ENCODE measurements at regions not wholly inside any gene's neighbourhood (a gene's known extent, or its start where the extent isn't known, plus 50 kb on each side); places are given as distances from the start of the nearest gene placed in this dataset.
"Not testable (repeated sequence)": the region's sequence is repeated elsewhere in the genome, so short reads cannot be mapped to it uniquely, and the experiment has no call there.

- Histone ChIP-seq H3K27me3 (no peaks in the 10 kb centered on the region), H3K4me3 (no peak overlapping the region), H3K4me1 (no peaks in the 10 kb centered on the region), H3K27ac (no peak overlapping the region), H3K36me3 (no peaks in the 10 kb centered on the region), H3K9me3 (no peaks in the 10 kb centered on the region)
- DNase-seq: no peak
- intact Hi-C loops (cut with DNase I; ENCODE audit: low total_unique reads): no loop called here
- no peak for TF ChIP-seq CTCF (IDR thresholded peaks at IDR 0.05)
- TF ChIP-seq POLR2A (IDR thresholded peaks at IDR 0.05): no peak
Observed at GRCh38 chr6:86683132-86683908, 254.0 kb upstream of the HTR1E start.

GRCh38 chr6:86682297-86682696 is 255.0 kb upstream of the HTR1E start:
- Histone ChIP-seq H3K9me3 (no peaks in the 10 kb centered on the region), H3K27me3 (no peaks in the 10 kb centered on the region), H3K36me3 (no peaks in the 10 kb centered on the region), H3K4me1 (no peaks in the 10 kb centered on the region), H3K4me3 (no peak overlapping the region), H3K27ac (no peak overlapping the region)
- no peak for DNase-seq
- TF ChIP-seq CTCF (IDR thresholded peaks at IDR 0.05) (no peak), POLR2A (IDR thresholded peaks at IDR 0.05) (no peak)
- intact Hi-C loops (cut with DNase I; ENCODE audit: low total_unique reads): no loop called here

DNA sequence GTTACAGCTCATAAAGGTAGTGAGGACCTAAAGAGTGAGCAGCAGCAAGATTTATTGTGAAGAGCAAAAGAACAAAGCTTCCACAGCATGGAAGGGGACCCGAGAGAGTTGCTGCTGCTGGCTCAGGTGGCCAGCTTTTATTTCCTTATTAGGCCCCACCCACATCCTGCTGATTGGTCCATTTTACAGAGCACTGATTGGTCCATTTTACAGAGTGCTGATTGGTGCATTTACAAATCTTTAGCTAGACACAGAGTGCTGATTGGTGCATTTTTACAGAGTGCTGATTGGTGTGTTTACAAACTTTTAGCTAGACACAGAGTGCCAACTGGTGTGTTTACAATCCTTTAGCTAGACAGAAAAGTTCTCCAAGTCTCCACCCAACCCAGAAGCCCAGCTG is 256.2 kb upstream of the HTR1E start:
- H3K36me3 ChIP-seq; intact Hi-C loops (cut with DNase I; ENCODE audit: low total_unique reads): not testable (repeated sequence)

DNA sequence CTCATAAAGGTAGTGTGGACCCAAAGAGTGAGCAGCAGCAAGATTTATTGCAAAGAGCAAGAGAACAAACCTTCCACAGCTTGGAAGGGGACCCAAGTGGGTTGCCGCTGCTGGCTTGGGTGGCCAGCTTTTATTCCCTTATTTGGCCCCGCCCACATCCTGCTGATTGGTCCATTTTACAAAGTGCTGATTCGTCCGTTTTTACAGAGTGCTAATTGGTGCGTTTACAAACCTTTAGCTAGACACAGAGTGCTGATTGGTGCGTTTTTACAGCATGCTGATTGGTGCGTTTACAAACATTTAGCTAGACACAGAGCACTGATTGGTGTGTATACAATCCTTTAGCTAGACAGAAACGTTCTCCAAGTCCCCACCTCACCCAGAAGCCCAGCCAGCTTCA is 265.2 kb upstream of the HTR1E start:
- H3K27ac ChIP-seq; H3K4me3 ChIP-seq; H3K9me3 ChIP-seq; H3K4me1 ChIP-seq; H3K36me3 ChIP-seq; DNase-seq; intact Hi-C loops (cut with DNase I; ENCODE audit: low total_unique reads); H3K27me3 ChIP-seq: not testable (repeated sequence)

More for the DNA sequence above, 256.2 kb upstream of the HTR1E start:
- H3K4me1 ChIP-seq, H3K9me3 ChIP-seq, H3K27me3 ChIP-seq, DNase-seq, H3K27ac ChIP-seq, H3K4me3 ChIP-seq: not testable (repeated sequence)

DNA sequence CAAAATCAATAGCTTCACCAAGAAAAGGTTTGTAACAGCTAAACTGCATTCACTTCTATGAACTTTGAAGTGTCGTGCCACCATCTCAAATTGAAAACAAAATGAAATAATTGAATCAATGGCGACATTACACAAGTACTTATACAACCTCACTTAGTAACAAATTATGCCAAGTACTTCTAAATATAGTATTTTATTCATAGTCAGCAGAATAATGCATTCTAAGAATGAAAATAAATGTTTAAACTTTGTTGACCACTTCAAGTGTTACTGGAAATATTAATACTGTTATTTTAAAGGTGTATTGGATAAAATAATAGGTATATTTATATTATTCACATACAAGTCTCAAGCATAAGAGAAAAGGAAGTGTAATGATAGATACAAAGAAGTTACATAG is 280.1 kb upstream of the HTR1E start:
- H3K27ac ChIP-seq: no peak overlapping the region
- H3K4me3 ChIP-seq: no peak overlapping the region
- H3K36me3 ChIP-seq: no peaks in the 10 kb centered on the region
- DNase-seq: no peak
- H3K9me3 ChIP-seq: no peaks in the 10 kb centered on the region
- no peak for TF ChIP-seq CTCF (IDR thresholded peaks at IDR 0.05)
- TF ChIP-seq POLR2A (IDR thresholded peaks at IDR 0.05): no peak
- H3K4me1 ChIP-seq: no peaks in the 10 kb centered on the region
- intact Hi-C loops (cut with DNase I; ENCODE audit: low total_unique reads): no loop called here
- H3K27me3 ChIP-seq: no peaks in the 10 kb centered on the region

- Histone ChIP-seq H3K9me3 (no peaks in the 10 kb centered on the region), H3K4me3 (no peak overlapping the region), H3K4me1 (no peaks in the 10 kb centered on the region), H3K27me3 (no peaks in the 10 kb centered on the region), H3K27ac (no peak overlapping the region), H3K36me3 (no peaks in the 10 kb centered on the region)
- DNase-seq: no peak
- intact Hi-C loops (cut with DNase I; ENCODE audit: low total_unique reads): no loop called here
- TF ChIP-seq CTCF (IDR thresholded peaks at IDR 0.05): no peak
- TF ChIP-seq POLR2A (IDR thresholded peaks at IDR 0.05): no peak
Observed at GRCh38 chr6:86629123-86629522, 308.2 kb upstream of the HTR1E start.
